Keratinocyte (primary cell): ENCODE measurements at regions not wholly inside any gene's neighbourhood (a gene's known extent, or its start where the extent isn't known, plus 50 kb on each side); places are given as distances from the start of the nearest gene placed in this dataset.

ENCODE experiments used
- DNase-seq: peaks from one replicate; pipeline ENCODE4 v3.0.0-alpha.2; 2011; ENCODE audit warnings: low read depth, missing footprints, low spot score
- FAIRE-seq: peaks from 2 replicates; lab custom pipeline; 2011; peaks lifted over from hg19 to GRCh38; lab: Jason Lieb, UNC
- H2AFZ ChIP-seq: 2 replicates; pipeline ENCODE4 v1.6.0; 2012; ENCODE audit warnings: low read length, control low read depth, inconsistent platforms; ENCODE audit not compliant: control insufficient read depth
- H3K27ac ChIP-seq: 2 replicates; pipeline ENCODE4 v1.5.1; 2011; ENCODE audit warnings: low read length; ENCODE audit not compliant: control insufficient read depth, insufficient read depth
- H3K27me3 ChIP-seq: 3 replicates; pipeline ENCODE4 v1.6.0; 2011; ENCODE audit warnings: low read length; ENCODE audit not compliant: control insufficient read depth, insufficient read depth; ENCODE audit errors: extremely low read depth
- H3K36me3 ChIP-seq, 2 experiments: 2 replicates in 1 of 2; 3 replicates in 1 of 2; pipeline ENCODE4 v1.5.1; 2011; ENCODE audit warnings: low read length in 2 of 2, mild to moderate bottlenecking in 1 of 2; ENCODE audit not compliant: control insufficient read depth in 2 of 2, insufficient read depth in 2 of 2; ENCODE audit errors: extremely low read depth in 1 of 2
- H3K4me1 ChIP-seq: 3 replicates; pipeline ENCODE4 v1.5.1; 2011; ENCODE audit warnings: low read length; ENCODE audit not compliant: control insufficient read depth, insufficient read depth; ENCODE audit errors: extremely low read depth
- H3K4me2 ChIP-seq: 3 replicates; pipeline ENCODE4 v1.6.0; 2011; ENCODE audit warnings: low read depth, low read length; ENCODE audit not compliant: control insufficient read depth, insufficient read depth; ENCODE audit errors: extremely low read depth
- H3K4me3 ChIP-seq, 3 experiments: fragments of 200-600 bp in 1 of 3; sonication (generic) in 1 of 3; 2 replicates in 2 of 3; 3 replicates in 1 of 3; pipeline ENCODE4 v1.5.1; 2011 to 2016; ENCODE audit warnings: low read length in 3 of 3, mild to moderate bottlenecking in 3 of 3, control low read depth in 2 of 3, inconsistent platforms in 1 of 3, low read depth in 1 of 3, mixed read lengths in 1 of 3, mixed run types in 1 of 3, moderate library complexity in 1 of 3; ENCODE audit not compliant: control insufficient read depth in 2 of 3, insufficient read depth in 2 of 3; ENCODE audit errors: extremely low read depth in 1 of 3
- H3K79me2 ChIP-seq: 2 replicates; pipeline ENCODE4 v1.6.0; 2012; ENCODE audit warnings: low read length; ENCODE audit not compliant: control insufficient read depth, insufficient read depth
- H3K9ac ChIP-seq: 3 replicates; pipeline ENCODE4 v1.6.0; 2011; ENCODE audit warnings: low read length; ENCODE audit not compliant: control insufficient read depth, insufficient read depth; ENCODE audit errors: extremely low read depth
- H3K9me1 ChIP-seq: 3 replicates; pipeline ENCODE4 v1.6.0; 2011; ENCODE audit warnings: low read length; ENCODE audit not compliant: control insufficient read depth, insufficient read depth; ENCODE audit errors: extremely low read depth
- H3K9me3 ChIP-seq: 2 replicates; pipeline ENCODE4 v1.5.1; 2012; ENCODE audit warnings: low read depth, low read length; ENCODE audit not compliant: control insufficient read depth
- H4K20me1 ChIP-seq: 3 replicates; pipeline ENCODE4 v1.6.0; 2011; ENCODE audit warnings: low read length; ENCODE audit not compliant: control insufficient read depth, insufficient read depth; ENCODE audit errors: extremely low read depth
- CTCF ChIP-seq, 3 experiments: IDR thresholded peaks in 1 of 3; conservative IDR thresholded peaks in 1 of 3; optimal IDR thresholded peaks in 1 of 3; 2 replicates in 2 of 3; 3 replicates in 1 of 3; pipeline versions ENCODE3 to v1.5.1; 2011; ENCODE audit warnings: low read length in 3 of 3, mild to moderate bottlenecking in 3 of 3, moderate library complexity in 2 of 3, control low read depth in 1 of 3, inconsistent platforms in 1 of 3; ENCODE audit not compliant: insufficient read depth in 2 of 3; ENCODE audit errors: extremely low read depth in 1 of 3
- EZH2 ChIP-seq: IDR thresholded peaks from one replicate; pipeline ENCODE4 v1.6.1; 2012; ENCODE audit warnings: inconsistent platforms, mild to moderate bottlenecking, low read length, moderate library complexity
- dilution Hi-C: fragments of 300-500 bp; cut with MboI; formaldehyde crosslinking; loops from one replicate; pipeline ENCODE4 v1.7.0; 2020; ENCODE audit warnings: low sequenced_read_pairs; ENCODE audit not compliant: extremely low pct_ligation_motif_present

GRCh38 chr1:36675931-36676562 is 193.3 kb upstream of the CSF3R start:
- Histone ChIP-seq H3K27ac (no peak overlapping the region), H4K20me1 (no peaks in the 10 kb centered on the region), H3K4me2 (no peak overlapping the region), H3K4me3 (no peak overlapping the region), H3K9me3 (no peaks in the 10 kb centered on the region), H2AFZ (no peak overlapping the region), H3K27me3 (no peaks in the 10 kb centered on the region), H3K36me3 (no peaks in the 10 kb centered on the region), H3K79me2 (no peaks in the 10 kb centered on the region), H3K9ac (no peak overlapping the region), H3K9me1 (no peaks in the 10 kb centered on the region), H3K4me1 (no peaks in the 10 kb centered on the region)
- no peak for FAIRE-seq
- dilution Hi-C loops: no loop called here
- DNase-seq: no peak
- TF ChIP-seq EZH2 (no peak), CTCF (optimal IDR thresholded peaks at IDR 0.05 in 1 of 3, IDR thresholded peaks at IDR 0.05 in 1 of 3, conservative IDR thresholded peaks at IDR 0.05 in 1 of 3; ENCODE audit: extremely low read depth in 1 of 3, insufficient read depth in 2 of 3, low read length in 3 of 3) (no peak)

GRCh38 chr1:36675106-36675505 is 192.4 kb upstream of the CSF3R start:
- Histone ChIP-seq H3K27me3 (no peaks in the 10 kb centered on the region), H3K4me2 (no peak overlapping the region)

More at GRCh38 chr1:36675106-36675505, 192.4 kb upstream of the CSF3R start:
- no peaks in the 10 kb centered on the region for H4K20me1 ChIP-seq
- DNase-seq (no peak), FAIRE-seq (no peak)
- no peak for TF ChIP-seq EZH2
- TF ChIP-seq CTCF (optimal IDR thresholded peaks at IDR 0.05 in 1 of 3, IDR thresholded peaks at IDR 0.05 in 1 of 3, conservative IDR thresholded peaks at IDR 0.05 in 1 of 3; ENCODE audit: extremely low read depth in 1 of 3, insufficient read depth in 2 of 3, low read length in 3 of 3): no peak
- H3K27ac ChIP-seq: no peak overlapping the region
- no peaks in the 10 kb centered on the region for H3K4me1 ChIP-seq
- no peaks in the 10 kb centered on the region for H3K9me1 ChIP-seq
- H2AFZ ChIP-seq: no peak overlapping the region
- no peaks in the 10 kb centered on the region for H3K9me3 ChIP-seq
- H3K36me3 ChIP-seq: no peaks in the 10 kb centered on the region
- no peak overlapping the region for H3K4me3 ChIP-seq
- no peak overlapping the region for H3K9ac ChIP-seq
- H3K79me2 ChIP-seq: no peaks in the 10 kb centered on the region
- dilution Hi-C loops: no loop called here
